Endothelial cell of umbilical vein (primary cell): ENCODE measurements at regions not wholly inside any gene's neighbourhood (a gene's known extent, or its start where the extent isn't known, plus 50 kb on each side); places are given as distances from the start of the nearest gene placed in this dataset.

Experiments used
- BruUV-seq: library from RNA; stranded (reverse); fragments of 400-500 nt; replicated peaks from 2 replicates; lab custom pipeline; 2021; lab: Mats Ljungman, UMichigan
- CTCF ChIA-PET: fragments of 300-600, 350-600 bp; sonication (Branson Sonifier 250); formaldehyde crosslinking; loops from one replicate; lab custom pipeline; 2021; ENCODE audit warnings: antibody characterized with exemption, inconsistent platforms; lab: Charles Lee
- POLR2A ChIA-PET: fragments of 300-600, 350-600 bp; sonication (Branson Sonifier 250); formaldehyde crosslinking; loops from one replicate; lab custom pipeline; 2021; ENCODE audit warnings: antibody characterized with exemption, inconsistent platforms; lab: Charles Lee
- DNase-seq: peaks from one replicate; pipeline ENCODE4 v3.0.0-alpha.2; 2011; ENCODE audit warnings: low read depth, low spot score
- FAIRE-seq: peaks from 2 replicates; lab custom pipeline; 2011; peaks lifted over from hg19 to GRCh38; lab: Jason Lieb, UNC
- H2AFZ ChIP-seq: 2 replicates; pipeline ENCODE4 v1.6.0; 2012; ENCODE audit warnings: low read depth, low read length, control low read depth, inconsistent platforms
- H3K27ac ChIP-seq: 2 replicates; pipeline ENCODE4 v1.5.1; 2011; ENCODE audit warnings: low read depth, mild to moderate bottlenecking, control low read depth, low read length, moderate library complexity; ENCODE audit not compliant: insufficient read depth
- H3K27me3 ChIP-seq, 2 experiments: 2 replicates each; pipeline versions ENCODE4 v1.6.0 to v1.6.1; 2011; ENCODE audit warnings: low read length in 2 of 2, mixed read lengths in 1 of 2; ENCODE audit not compliant: control insufficient read depth in 2 of 2, insufficient read depth in 2 of 2
- H3K36me3 ChIP-seq, 2 experiments: 2 replicates in 1 of 2; 3 replicates in 1 of 2; pipeline ENCODE4 v1.5.1; 2011; ENCODE audit warnings: low read length in 2 of 2, mild to moderate bottlenecking in 1 of 2, moderate library complexity in 1 of 2; ENCODE audit not compliant: control insufficient read depth in 2 of 2, insufficient read depth in 2 of 2; ENCODE audit errors: extremely low read depth in 1 of 2
- H3K4me1 ChIP-seq: 3 replicates; pipeline ENCODE4 v1.5.1; 2011; ENCODE audit warnings: mild to moderate bottlenecking, low read length; ENCODE audit not compliant: control insufficient read depth, insufficient read depth; ENCODE audit errors: extremely low read depth
- H3K4me2 ChIP-seq: 2 replicates; pipeline ENCODE4 v1.6.1; 2011; ENCODE audit warnings: low read length, control low read depth, mixed read lengths; ENCODE audit not compliant: insufficient read depth
- H3K4me3 ChIP-seq, 3 experiments: fragments of 200-600 bp in 1 of 3; sonication (generic), shearing (Covaris generic) in 1 of 3; replicated peaks in 1 of 3; 2 replicates each; pipeline ENCODE4 v1.5.1; 2011 to 2016; ENCODE audit warnings: control low read depth in 3 of 3, low read length in 3 of 3, mild to moderate bottlenecking in 2 of 3, inconsistent platforms in 1 of 3, low read depth in 1 of 3, moderate library complexity in 1 of 3; ENCODE audit not compliant: insufficient read depth in 1 of 3
- H3K79me2 ChIP-seq: 2 replicates; pipeline ENCODE4 v1.6.0; 2012; ENCODE audit warnings: low read length, inconsistent platforms; ENCODE audit not compliant: control insufficient read depth, insufficient read depth
- H3K9ac ChIP-seq: replicated peaks from 2 replicates; pipeline ENCODE3; 2011; ENCODE audit warnings: low read length, control low read depth; ENCODE audit not compliant: insufficient read depth; ENCODE audit errors: extremely low read depth
- H3K9me1 ChIP-seq: replicated peaks from 3 replicates; pipeline ENCODE4 v1.6.0; 2011; ENCODE audit warnings: mild to moderate bottlenecking, low read length; ENCODE audit not compliant: control insufficient read depth, insufficient read depth; ENCODE audit errors: extremely low read depth
- H3K9me3 ChIP-seq: replicated peaks from 2 replicates; pipeline ENCODE4 v1.5.1; 2012; ENCODE audit warnings: low read length, inconsistent platforms; ENCODE audit not compliant: control insufficient read depth, insufficient read depth
- H4K20me1 ChIP-seq: replicated peaks from 2 replicates; pipeline ENCODE3; 2011; ENCODE audit warnings: mild to moderate bottlenecking, low read length; ENCODE audit not compliant: control insufficient read depth, insufficient read depth; ENCODE audit errors: extremely low read depth
- EZH2 ChIP-seq: IDR thresholded peaks from 2 replicates; pipeline ENCODE4 v1.6.1; 2012; ENCODE audit warnings: borderline replicate concordance, low read depth, mild to moderate bottlenecking, moderate library complexity, low read length, inconsistent platforms; ENCODE audit not compliant: severe bottlenecking
- FOS ChIP-seq: IDR thresholded peaks from 2 replicates; pipeline ENCODE4 v1.6.1; 2011; ENCODE audit warnings: mild to moderate bottlenecking, low read length, moderate library complexity, borderline replicate concordance; ENCODE audit not compliant: insufficient read depth
- GATA2 ChIP-seq: IDR thresholded peaks from 2 replicates; pipeline ENCODE4 v1.7.0; 2011; ENCODE audit warnings: low read depth, mild to moderate bottlenecking, moderate library complexity, mixed read lengths, low read length; ENCODE audit not compliant: insufficient read length, insufficient read depth
- JUN ChIP-seq: IDR thresholded peaks from 2 replicates; pipeline ENCODE4 v1.6.1; 2011; ENCODE audit warnings: borderline replicate concordance, low read depth; ENCODE audit not compliant: insufficient read length, insufficient read depth
- MAX ChIP-seq: IDR thresholded peaks from 2 replicates; pipeline ENCODE4 v1.6.1; 2011; ENCODE audit not compliant: insufficient read depth, insufficient read length
- MYC ChIP-seq: IDR thresholded peaks from one replicate; pipeline ENCODE4 v1.6.1; 2011; ENCODE audit warnings: mild to moderate bottlenecking, low read depth, low read length
- POLR2A ChIP-seq: IDR thresholded peaks from 2 replicates; pipeline ENCODE4 v1.6.1; 2012; ENCODE audit warnings: low read depth, mild to moderate bottlenecking, control low read depth, low read length
- POLR2AphosphoS5 ChIP-seq: IDR thresholded peaks from 2 replicates; pipeline ENCODE4 v1.6.1; 2012; ENCODE audit warnings: low read depth, mild to moderate bottlenecking, control low read depth, low read length, moderate library complexity; ENCODE audit not compliant: insufficient read depth
- dilution Hi-C: fragments of 300-500 bp; cut with MboI; formaldehyde crosslinking; loops from one replicate; pipeline ENCODE4 v1.15.0; 2019; ENCODE audit warnings: low sequenced_read_pairs; ENCODE audit not compliant: extremely low pct_ligation_motif_present
- intact Hi-C: fragments of 100-400 bp; cut with micrococcal nuclease; formaldehyde crosslinking; loops from one replicate; pipeline ENCODE4 v1.10.0; 2022
- TF ChIP-seq, protein P1 (sequence below), 2 donors: IDR thresholded peaks; 1 replicate in 1 of 2; 2 replicates in 1 of 2; pipeline ENCODE4 v1.5.1; 2011; ENCODE audit warnings: low read length in 2 of 2, mild to moderate bottlenecking in 2 of 2, moderate library complexity in 2 of 2, control low read depth in 1 of 2, inconsistent platforms in 1 of 2, low read depth in 1 of 2; ENCODE audit not compliant: insufficient read depth in 1 of 2; ENCODE audit errors: extremely low read depth in 1 of 2

GRCh38 chr10:28952523-28952922 lies 275.2 kb downstream of the BAMBI start:
- Histone ChIP-seq H2AFZ (no peak overlapping the region), H3K9ac (no peak overlapping the region), H4K20me1 (no peaks in the 10 kb centered on the region), H3K4me2 (no peak overlapping the region), H3K9me3 (no peaks in the 10 kb centered on the region), H3K36me3 (no peaks in the 10 kb centered on the region), H3K79me2 (no peaks in the 10 kb centered on the region), H3K4me3 (no peak overlapping the region), H3K9me1 (no peaks in the 10 kb centered on the region), H3K27ac (no peak overlapping the region), H3K4me1 (no peaks in the 10 kb centered on the region), H3K27me3 (peaks cover 5 to 6% of the 10 kb centered on the region in 2 experiments)
- TF ChIP-seq GATA2: no peak
- CTCF ChIA-PET: no interaction called here
- dilution Hi-C loops: no loop called here
- BruUV-seq: no TSS peak
- DNase-seq (no peak), FAIRE-seq (no peak)
- POLR2A ChIA-PET: no interaction called here
- intact Hi-C loops: no loop called here

GRCh38 chr10:28954211-28954610 lies 276.9 kb downstream of the BAMBI start:
- dilution Hi-C loops (no loop called here), intact Hi-C loops (no loop called here)
- Histone ChIP-seq H3K9me3 (no peaks in the 10 kb centered on the region), H3K9ac (no peak overlapping the region), H3K4me1 (no peaks in the 10 kb centered on the region), H3K9me1 (no peaks in the 10 kb centered on the region), H3K27me3 (peaks cover 2 to 6% of the 10 kb centered on the region in 2 experiments), H3K4me2 (no peak overlapping the region), H4K20me1 (no peaks in the 10 kb centered on the region), H3K36me3 (no peaks in the 10 kb centered on the region), H2AFZ (no peak overlapping the region), H3K4me3 (no peak overlapping the region), H3K79me2 (no peaks in the 10 kb centered on the region), H3K27ac (no peak overlapping the region)
- TF ChIP-seq JUN (no peak), MAX (no peak), FOS (no peak), POLR2A (no peak), MYC (no peak), EZH2 (no peak), GATA2 (no peak), POLR2AphosphoS5 (no peak)
- TF ChIP-seq, protein P1, sequence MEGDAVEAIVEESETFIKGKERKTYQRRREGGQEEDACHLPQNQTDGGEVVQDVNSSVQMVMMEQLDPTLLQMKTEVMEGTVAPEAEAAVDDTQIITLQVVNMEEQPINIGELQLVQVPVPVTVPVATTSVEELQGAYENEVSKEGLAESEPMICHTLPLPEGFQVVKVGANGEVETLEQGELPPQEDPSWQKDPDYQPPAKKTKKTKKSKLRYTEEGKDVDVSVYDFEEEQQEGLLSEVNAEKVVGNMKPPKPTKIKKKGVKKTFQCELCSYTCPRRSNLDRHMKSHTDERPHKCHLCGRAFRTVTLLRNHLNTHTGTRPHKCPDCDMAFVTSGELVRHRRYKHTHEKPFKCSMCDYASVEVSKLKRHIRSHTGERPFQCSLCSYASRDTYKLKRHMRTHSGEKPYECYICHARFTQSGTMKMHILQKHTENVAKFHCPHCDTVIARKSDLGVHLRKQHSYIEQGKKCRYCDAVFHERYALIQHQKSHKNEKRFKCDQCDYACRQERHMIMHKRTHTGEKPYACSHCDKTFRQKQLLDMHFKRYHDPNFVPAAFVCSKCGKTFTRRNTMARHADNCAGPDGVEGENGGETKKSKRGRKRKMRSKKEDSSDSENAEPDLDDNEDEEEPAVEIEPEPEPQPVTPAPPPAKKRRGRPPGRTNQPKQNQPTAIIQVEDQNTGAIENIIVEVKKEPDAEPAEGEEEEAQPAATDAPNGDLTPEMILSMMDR (IDR thresholded peaks at IDR 0.05; ENCODE audit: extremely low read depth in 1 of 2, insufficient read depth in 1 of 2, low read depth in 1 of 2, low read length in 2 of 2): no peak
- no peak for FAIRE-seq
- ChIA-PET POLR2A (no interaction called here), CTCF (no interaction called here)
- DNase-seq: no peak
- BruUV-seq: no TSS peak
